HEK293 (cell line): ENCODE measurements at regions not wholly inside any gene's neighbourhood (a gene's known extent, or its start where the extent isn't known, plus 50 kb on each side); places are given as distances from the start of the nearest gene placed in this dataset.

Source experiments
- CTCF ChIA-PET: fragments of 350-600 bp; formaldehyde crosslinking; extraction: SDS; loops from one replicate; lab custom pipeline; 2021; ENCODE audit warnings: antibody characterized with exemption; lab: Yijun Ruan, JAX
- POLR2A ChIA-PET: fragments of 300-600 bp; formaldehyde crosslinking; extraction: SDS; loops from one replicate; lab custom pipeline; 2020; ENCODE audit warnings: antibody characterized with exemption, inconsistent platforms; lab: Yijun Ruan, JAX
- H3K27ac ChIP-seq: fragments of 200-500 bp; sonication (Bioruptor generic); 2 replicates; pipeline ENCODE4 v1.5.1; 2014; ENCODE audit warnings: low read depth, low read length, control low read depth, inconsistent platforms; ENCODE audit errors: extremely low read depth
- H3K36me3 ChIP-seq, 2 experiments: fragments of 200-500 bp in 1 of 2; sonication (Bioruptor generic) in 1 of 2; 1 replicate in 1 of 2; 2 replicates in 1 of 2; pipeline ENCODE4 v1.5.1; 2014 to 2017; ENCODE audit warnings: inconsistent platforms in 2 of 2, low read length in 2 of 2; ENCODE audit not compliant: control insufficient read depth in 2 of 2, insufficient read depth in 1 of 2
- H3K4me1 ChIP-seq: fragments of 200-500 bp; sonication (Bioruptor generic); 2 replicates; pipeline ENCODE4 v1.5.1; 2014; ENCODE audit warnings: mild to moderate bottlenecking, low read length, inconsistent platforms; ENCODE audit not compliant: control insufficient read depth, insufficient read depth
- H3K4me3 ChIP-seq: 2 replicates; pipeline ENCODE4 v1.5.1; 2011; ENCODE audit warnings: low read depth, mild to moderate bottlenecking, control low read depth, low read length, moderate library complexity
- H3K9me3 ChIP-seq: fragments of 200-500 bp; sonication (Bioruptor generic); 2 replicates; pipeline ENCODE4 v1.5.1; 2014; ENCODE audit warnings: low read depth, low read length, inconsistent platforms; ENCODE audit not compliant: control insufficient read depth, insufficient read depth
- ATF2 ChIP-seq: fragments of 450-650 bp; formaldehyde crosslinking; IDR thresholded peaks from 2 replicates; pipeline ENCODE4 v1.5.1; 2016; ENCODE audit warnings: missing biosample characterization, missing genetic modification characterization, low read depth
- HOXC10 ChIP-seq: sonication (generic); formaldehyde crosslinking; IDR thresholded peaks from 2 replicates; pipeline ENCODE4 v1.8.1; 2023; ENCODE audit warnings: mild to moderate bottlenecking, missing genetic modification reagents
- INSM2 ChIP-seq: fragments of 450-650 bp; formaldehyde crosslinking; IDR thresholded peaks from 2 replicates; pipeline ENCODE4 v1.5.1; 2016; ENCODE audit warnings: missing biosample characterization, missing genetic modification characterization
- KLF10 ChIP-seq: fragments of 450-650 bp; IDR thresholded peaks from 2 replicates; pipeline ENCODE4 v1.5.1; 2018; ENCODE audit warnings: missing biosample characterization, mild to moderate bottlenecking, missing genetic modification characterization
- PATZ1 ChIP-seq: fragments of 450-650 bp; formaldehyde crosslinking; IDR thresholded peaks from 2 replicates; pipeline ENCODE4 v1.5.1; 2016; ENCODE audit warnings: missing biosample characterization, missing genetic modification characterization
- SP7 ChIP-seq: fragments of 450-650 bp; formaldehyde crosslinking; IDR thresholded peaks from 2 replicates; pipeline ENCODE4 v1.5.1; 2016; ENCODE audit warnings: missing biosample characterization, missing genetic modification characterization
- ZBTB6 ChIP-seq: fragments of 450-650 bp; formaldehyde crosslinking; IDR thresholded peaks from 2 replicates; pipeline ENCODE4 v1.5.1; 2017; ENCODE audit warnings: missing biosample characterization, missing genetic modification characterization
- ZFHX2 ChIP-seq: fragments of 450-650 bp; formaldehyde crosslinking; conservative IDR thresholded peaks from 2 replicates; pipeline ENCODE4 v1.5.1; 2016; ENCODE audit warnings: missing biosample characterization, missing genetic modification characterization
- ZFP37 ChIP-seq: fragments of 450-650 bp; formaldehyde crosslinking; IDR thresholded peaks from 2 replicates; pipeline ENCODE4 v1.5.1; 2016; ENCODE audit warnings: missing biosample characterization, missing genetic modification characterization
- ZNF138 ChIP-seq: fragments of 450-650 bp; formaldehyde crosslinking; IDR thresholded peaks from 2 replicates; pipeline ENCODE4 v1.5.1; 2016; ENCODE audit warnings: missing biosample characterization, missing genetic modification characterization, borderline replicate concordance
- ZNF19 ChIP-seq: fragments of 450-650 bp; formaldehyde crosslinking; IDR thresholded peaks from 2 replicates; pipeline ENCODE4; 2016; ENCODE audit warnings: missing biosample characterization, missing genetic modification characterization, low read depth
- ZNF211 ChIP-seq: fragments of 450-650 bp; formaldehyde crosslinking; IDR thresholded peaks from 2 replicates; pipeline ENCODE4 v1.5.1; 2016; ENCODE audit warnings: low read depth, missing biosample characterization, missing genetic modification characterization
- ZNF221 ChIP-seq: fragments of 450-650 bp; formaldehyde crosslinking; IDR thresholded peaks from 2 replicates; pipeline ENCODE4 v1.5.1; 2017; ENCODE audit warnings: missing biosample characterization, missing genetic modification characterization, borderline replicate concordance
- ZNF302 ChIP-seq: fragments of 450-650 bp; formaldehyde crosslinking; IDR thresholded peaks from 2 replicates; pipeline ENCODE4 v1.5.1; 2016; ENCODE audit warnings: missing biosample characterization, missing genetic modification characterization, low read depth
- ZNF350 ChIP-seq: fragments of 450-650 bp; formaldehyde crosslinking; IDR thresholded peaks from 2 replicates; pipeline ENCODE4 v1.5.0; 2017; ENCODE audit warnings: missing biosample characterization, mild to moderate bottlenecking, missing genetic modification characterization
- ZNF416 ChIP-seq: fragments of 450-650 bp; formaldehyde crosslinking; IDR thresholded peaks from 2 replicates; pipeline ENCODE4 v1.5.1; 2016; ENCODE audit warnings: missing biosample characterization, missing genetic modification characterization
- ZNF501 ChIP-seq: fragments of 450-650 bp; formaldehyde crosslinking; IDR thresholded peaks from 2 replicates; pipeline ENCODE4 v1.5.1; 2016; ENCODE audit warnings: missing biosample characterization, missing genetic modification characterization
- ZNF513 ChIP-seq: fragments of 450-650 bp; IDR thresholded peaks from 2 replicates; pipeline ENCODE4 v1.5.1; 2018; ENCODE audit warnings: missing biosample characterization, missing genetic modification characterization
- ZNF549 ChIP-seq: fragments of 450-650 bp; IDR thresholded peaks from 2 replicates; pipeline ENCODE4 v1.5.1; 2018; ENCODE audit warnings: missing biosample characterization, missing genetic modification characterization, mild to moderate bottlenecking, inconsistent platforms, moderate library complexity
- ZNF639 ChIP-seq: fragments of 450-650 bp; formaldehyde crosslinking; IDR thresholded peaks from 2 replicates; pipeline ENCODE4 v1.5.1; 2016; ENCODE audit warnings: missing biosample characterization, missing genetic modification characterization
- ZNF777 ChIP-seq: fragments of 450-650 bp; formaldehyde crosslinking; IDR thresholded peaks from 2 replicates; pipeline ENCODE4 v1.5.1; 2017; ENCODE audit warnings: missing biosample characterization, missing genetic modification characterization, borderline replicate concordance
- ZSCAN16 ChIP-seq: fragments of 450-650 bp; formaldehyde crosslinking; IDR thresholded peaks from 2 replicates; pipeline ENCODE4 v1.5.1; 2016; ENCODE audit warnings: missing biosample characterization, missing genetic modification characterization
- TF ChIP-seq, protein P1 (sequence below): fragments of 450-650 bp; formaldehyde crosslinking; IDR thresholded peaks from 2 replicates; pipeline ENCODE4 v1.5.1; 2016; ENCODE audit warnings: missing biosample characterization, missing genetic modification characterization

DNA sequence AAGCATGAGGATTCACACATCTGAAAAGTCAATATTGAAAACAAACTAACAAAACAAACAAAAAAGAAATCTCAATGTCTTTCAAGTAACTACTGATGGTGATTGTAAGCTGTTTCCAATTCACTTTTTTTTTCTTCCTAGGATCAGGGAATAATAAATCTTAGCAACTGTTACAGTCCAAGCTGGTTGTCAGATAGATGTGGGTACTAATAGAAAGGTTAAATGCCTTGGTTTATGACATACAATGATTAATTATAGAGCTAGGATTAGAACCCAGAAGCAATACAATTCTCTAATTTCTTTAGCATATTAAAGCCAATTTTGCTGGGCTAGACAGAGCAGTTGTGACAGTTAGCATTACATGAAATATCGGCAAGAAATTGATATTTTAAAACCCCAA is 1301.6 kb downstream of the EPHA7 start:
- H3K27ac ChIP-seq = no peak overlapping the region
- no peak overlapping the region for H3K4me3 ChIP-seq
- H3K9me3 ChIP-seq = no peaks in the 10 kb centered on the region
- TF ChIP-seq ZFHX2 (tag by site-specific recombination) (no peak), PATZ1 (tag by site-specific recombination) (no peak)
- H3K36me3 ChIP-seq = no peaks in the 10 kb centered on the region
- POLR2A ChIA-PET = no interaction called here
- no peaks in the 10 kb centered on the region for H3K4me1 ChIP-seq
- CTCF ChIA-PET = no interaction called here

- H3K4me1 ChIP-seq = no peaks in the 10 kb centered on the region
- ChIA-PET POLR2A (no interaction called here), CTCF (no interaction called here)
- H3K27ac ChIP-seq = no peak overlapping the region
- TF ChIP-seq ZNF221 (tag by site-specific recombination) (no peak), ZBTB6 (tag by site-specific recombination) (no peak), ZNF777 (tag by site-specific recombination) (no peak), ZNF138 (no peak), ZNF513 (tag by site-specific recombination) (no peak), ATF2 (tag by site-specific recombination) (no peak), SP7 (no peak), ZNF19 (tag by site-specific recombination) (no peak), KLF10 (tag by site-specific recombination) (no peak)
- TF ChIP-seq, protein P1, sequence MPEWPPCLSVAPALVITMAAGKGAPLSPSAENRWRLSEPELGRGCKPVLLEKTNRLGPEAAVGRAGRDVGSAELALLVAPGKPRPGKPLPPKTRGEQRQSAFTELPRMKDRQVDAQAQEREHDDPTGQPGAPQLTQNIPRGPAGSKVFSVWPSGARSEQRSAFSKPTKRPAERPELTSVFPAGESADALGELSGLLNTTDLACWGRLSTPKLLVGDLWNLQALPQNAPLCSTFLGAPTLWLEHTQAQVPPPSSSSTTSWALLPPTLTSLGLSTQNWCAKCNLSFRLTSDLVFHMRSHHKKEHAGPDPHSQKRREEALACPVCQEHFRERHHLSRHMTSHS = no peak
- H3K4me3 ChIP-seq = no peak overlapping the region
- no peaks in the 10 kb centered on the region for H3K9me3 ChIP-seq
- no peaks in the 10 kb centered on the region for H3K36me3 ChIP-seq
Measured at GRCh38 chr6:92114797-92115196, 1304.6 kb downstream of the EPHA7 start.

- Histone ChIP-seq H3K4me3 (no peak overlapping the region), H3K9me3 (no peaks in the 10 kb centered on the region), H3K36me3 (no peaks in the 10 kb centered on the region), H3K4me1 (no peaks in the 10 kb centered on the region), H3K27ac (no peak overlapping the region)
- CTCF ChIA-PET = no interaction called here
- POLR2A ChIA-PET = no interaction called here
- TF ChIP-seq ZNF639 (tag by site-specific recombination) (no peak), ZNF549 (tag by site-specific recombination) (no peak), INSM2 (tag by site-specific recombination) (no peak), ZNF302 (tag by site-specific recombination) (no peak), ZNF350 (tag by site-specific recombination) (no peak), ZFP37 (tag by site-specific recombination) (no peak), HOXC10 (CRISPR knock-in tag) (no peak), ZNF211 (no peak), ZNF501 (no peak), ZSCAN16 (tag by site-specific recombination) (no peak), ZNF416 (tag by site-specific recombination) (no peak)
Measured at GRCh38 chr6:92114091-92114675, 1305.2 kb downstream of the EPHA7 start.
